Panc1 (cell line): ENCODE measurements at regions not wholly inside any gene's neighbourhood (a gene's known extent, or its start where the extent isn't known, plus 50 kb on each side); places are given as distances from the start of the nearest gene placed in this dataset.
A peak's percentile ranks its signal among the peaks of the same experiment; 100 is the strongest.

Experiments
- ATAC-seq: fragments of 200-7000 bp; cut with Tn5 transposase; 2 replicates; pipeline ENCODE4 v1.9.1; 2020; ENCODE audit warnings: mild to moderate bottlenecking, moderate library complexity
- BruUV-seq: library from RNA; stranded (reverse); fragments of 400-500 nt; replicated peaks from 2 replicates; lab custom pipeline; 2021; lab: Mats Ljungman, UMichigan
- CTCF ChIA-PET: fragments of 300-600 bp; sonication (Branson Sonifier 250); formaldehyde crosslinking; loops from one replicate; lab custom pipeline; 2022; ENCODE audit warnings: antibody characterized with exemption; lab: Charles Lee
- POLR2A ChIA-PET: fragments of 300-600 bp; sonication (Branson Sonifier 250); formaldehyde crosslinking; loops from one replicate; lab custom pipeline; 2022; ENCODE audit warnings: antibody characterized with exemption; lab: Charles Lee
- DNase-seq: peaks from one replicate; pipeline ENCODE4 v3.0.0-alpha.2; 2010; ENCODE audit warnings: low read depth, low spot score
- H3K27ac ChIP-seq: 2 replicates; pipeline ENCODE4 v1.5.1; 2011; ENCODE audit warnings: mild to moderate bottlenecking, low read length, inconsistent platforms
- H3K27me3 ChIP-seq: fragments of 200-500 bp; sonication (Bioruptor generic); 2 replicates; pipeline ENCODE4 v1.6.0; 2014; ENCODE audit warnings: low read length, inconsistent platforms; ENCODE audit not compliant: control insufficient read depth, insufficient read depth
- H3K36me3 ChIP-seq: fragments of 200-500 bp; sonication (Bioruptor generic); 2 replicates; pipeline ENCODE4 v1.5.1; 2014; ENCODE audit warnings: inconsistent platforms, mild to moderate bottlenecking, low read length, moderate library complexity; ENCODE audit not compliant: control insufficient read depth, insufficient read depth
- H3K4me1 ChIP-seq: 2 replicates; pipeline ENCODE4 v1.5.1; 2011; ENCODE audit warnings: inconsistent platforms, mild to moderate bottlenecking, low read length, moderate library complexity; ENCODE audit not compliant: control insufficient read depth, insufficient read depth
- H3K4me3 ChIP-seq, 2 experiments: 2 replicates each; pipeline ENCODE4 v1.5.1; 2011 to 2012; ENCODE audit warnings: low read depth in 2 of 2, low read length in 2 of 2, mild to moderate bottlenecking in 2 of 2, inconsistent platforms in 1 of 2, moderate library complexity in 1 of 2
- H3K9me3 ChIP-seq: fragments of 200-500 bp; sonication (Bioruptor generic); 2 replicates; pipeline ENCODE4 v1.5.1; 2014; ENCODE audit warnings: low read depth, mild to moderate bottlenecking, inconsistent platforms, low read length, moderate library complexity; ENCODE audit not compliant: control insufficient read depth, insufficient read depth
- CTCF ChIP-seq: fragments of 450-650 bp; IDR thresholded peaks from 2 replicates; pipeline ENCODE4 v1.5.1; 2017; ENCODE audit warnings: mild to moderate bottlenecking
- POLR2AphosphoS5 ChIP-seq: IDR thresholded peaks from 2 replicates; pipeline ENCODE4 v1.6.1; 2012; ENCODE audit warnings: mild to moderate bottlenecking, low read depth, low read length, moderate library complexity
- SIN3A ChIP-seq: IDR thresholded peaks from 2 replicates; pipeline ENCODE4 v1.6.1; 2012; ENCODE audit warnings: low read depth, mild to moderate bottlenecking, low read length, moderate library complexity, borderline replicate concordance; ENCODE audit not compliant: insufficient read depth
- TCF7L2 ChIP-seq: IDR thresholded peaks from 2 replicates; pipeline ENCODE4 v1.6.1; 2011; ENCODE audit warnings: mild to moderate bottlenecking, low read depth, low read length, inconsistent platforms
- in situ Hi-C: cut with HindIII; loops from 2 replicates; pipeline ENCODE4 v1.10.0; 2016; ENCODE audit warnings: low sequenced_read_pairs, low pct_unique_long_range_greater_than_20kb
- intact Hi-C: fragments of 100-400 bp; cut with micrococcal nuclease; formaldehyde crosslinking; loops from one replicate; pipeline ENCODE4 v1.10.0; 2022; ENCODE audit not compliant: unreplicated experiment
- TF ChIP-seq, protein P1 (sequence below), 2 experiments: IDR thresholded peaks; 2 replicates each; pipeline ENCODE4 v1.6.1; 2011 to 2012; ENCODE audit warnings: low read depth in 2 of 2, control low read depth in 1 of 2, low read length in 1 of 2, mild to moderate bottlenecking in 1 of 2, moderate library complexity in 1 of 2; ENCODE audit not compliant: insufficient read depth in 1 of 2

DNA sequence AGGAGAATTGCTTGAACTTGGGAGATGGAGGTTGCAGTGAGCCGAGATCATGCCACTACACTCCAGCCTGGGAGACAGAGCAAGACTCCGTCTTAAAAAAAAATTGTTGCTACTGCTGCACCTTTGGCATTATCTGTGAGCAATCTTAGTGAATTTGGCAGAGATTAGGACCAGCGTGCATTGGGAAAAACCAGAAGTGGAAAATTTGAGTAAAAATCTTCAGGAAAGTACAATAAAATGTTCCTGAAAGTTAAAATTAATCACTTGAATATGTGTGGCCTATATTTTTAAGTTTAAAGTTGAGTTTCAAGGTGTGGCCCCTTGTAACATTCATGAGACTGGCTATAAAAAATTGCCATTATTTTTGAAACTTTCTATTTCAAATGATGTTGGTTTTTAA, 85.1 kb downstream of the SPRY1 start:
- H3K4me1 ChIP-seq = peaks cover 40% of the 10 kb centered on the region
- in situ Hi-C loops (no loop called here), intact Hi-C loops (no loop called here)
- no peak for DNase-seq
- CTCF ChIA-PET = no interaction called here
- no peak overlapping the region for H3K4me3 ChIP-seq
- peak overlapping the region; percentile 98 for H3K27ac ChIP-seq
- no peaks in the 10 kb centered on the region for H3K27me3 ChIP-seq
- POLR2A ChIA-PET = no interaction called here
- BruUV-seq = no TSS peak
- H3K9me3 ChIP-seq = no peaks in the 10 kb centered on the region
- TF ChIP-seq TCF7L2 (no peak), CTCF (no peak)
- ATAC-seq = no peak
- H3K36me3 ChIP-seq = no peaks in the 10 kb centered on the region

GRCh38 chr4:123484291-123484926, 87.8 kb downstream of the SPRY1 start:
- no TSS peak for BruUV-seq
- Histone ChIP-seq H3K36me3 (no peaks in the 10 kb centered on the region), H3K4me3 (no peak overlapping the region), H3K27me3 (no peaks in the 10 kb centered on the region), H3K27ac (peak overlapping the region; percentile 82), H3K9me3 (no peaks in the 10 kb centered on the region), H3K4me1 (peaks cover 21% of the 10 kb centered on the region)
- TF ChIP-seq SIN3A (no peak), CTCF (no peak), TCF7L2 (no peak), POLR2AphosphoS5 (no peak)
- TF ChIP-seq, protein P1, sequence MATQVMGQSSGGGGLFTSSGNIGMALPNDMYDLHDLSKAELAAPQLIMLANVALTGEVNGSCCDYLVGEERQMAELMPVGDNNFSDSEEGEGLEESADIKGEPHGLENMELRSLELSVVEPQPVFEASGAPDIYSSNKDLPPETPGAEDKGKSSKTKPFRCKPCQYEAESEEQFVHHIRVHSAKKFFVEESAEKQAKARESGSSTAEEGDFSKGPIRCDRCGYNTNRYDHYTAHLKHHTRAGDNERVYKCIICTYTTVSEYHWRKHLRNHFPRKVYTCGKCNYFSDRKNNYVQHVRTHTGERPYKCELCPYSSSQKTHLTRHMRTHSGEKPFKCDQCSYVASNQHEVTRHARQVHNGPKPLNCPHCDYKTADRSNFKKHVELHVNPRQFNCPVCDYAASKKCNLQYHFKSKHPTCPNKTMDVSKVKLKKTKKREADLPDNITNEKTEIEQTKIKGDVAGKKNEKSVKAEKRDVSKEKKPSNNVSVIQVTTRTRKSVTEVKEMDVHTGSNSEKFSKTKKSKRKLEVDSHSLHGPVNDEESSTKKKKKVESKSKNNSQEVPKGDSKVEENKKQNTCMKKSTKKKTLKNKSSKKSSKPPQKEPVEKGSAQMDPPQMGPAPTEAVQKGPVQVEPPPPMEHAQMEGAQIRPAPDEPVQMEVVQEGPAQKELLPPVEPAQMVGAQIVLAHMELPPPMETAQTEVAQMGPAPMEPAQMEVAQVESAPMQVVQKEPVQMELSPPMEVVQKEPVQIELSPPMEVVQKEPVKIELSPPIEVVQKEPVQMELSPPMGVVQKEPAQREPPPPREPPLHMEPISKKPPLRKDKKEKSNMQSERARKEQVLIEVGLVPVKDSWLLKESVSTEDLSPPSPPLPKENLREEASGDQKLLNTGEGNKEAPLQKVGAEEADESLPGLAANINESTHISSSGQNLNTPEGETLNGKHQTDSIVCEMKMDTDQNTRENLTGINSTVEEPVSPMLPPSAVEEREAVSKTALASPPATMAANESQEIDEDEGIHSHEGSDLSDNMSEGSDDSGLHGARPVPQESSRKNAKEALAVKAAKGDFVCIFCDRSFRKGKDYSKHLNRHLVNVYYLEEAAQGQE (IDR thresholded peaks at IDR 0.05; ENCODE audit: insufficient read depth in 1 of 2, low read depth in 2 of 2, low read length in 1 of 2) = no peak
- in situ Hi-C loops = no loop called here
- ATAC-seq (no peak), DNase-seq (no peak)
- POLR2A ChIA-PET = interaction anchor here (0.7 kb wide), 1 partner anchor 847 kb away, joined by 5 read pairs; no protein-coding TSS in a partner anchor
- intact Hi-C loops = no loop called here
- CTCF ChIA-PET = no interaction called here
